ENCODE measurements at regions not wholly inside any gene's neighbourhood (a gene's known extent, or its start where the extent isn't known, plus 50 kb on each side); places are given as distances from the start of the nearest gene placed in this dataset.
"Not testable (repeated sequence)": the region's sequence is repeated elsewhere in the genome, so short reads cannot be mapped to it uniquely, and the experiment has no call there.

DNA sequence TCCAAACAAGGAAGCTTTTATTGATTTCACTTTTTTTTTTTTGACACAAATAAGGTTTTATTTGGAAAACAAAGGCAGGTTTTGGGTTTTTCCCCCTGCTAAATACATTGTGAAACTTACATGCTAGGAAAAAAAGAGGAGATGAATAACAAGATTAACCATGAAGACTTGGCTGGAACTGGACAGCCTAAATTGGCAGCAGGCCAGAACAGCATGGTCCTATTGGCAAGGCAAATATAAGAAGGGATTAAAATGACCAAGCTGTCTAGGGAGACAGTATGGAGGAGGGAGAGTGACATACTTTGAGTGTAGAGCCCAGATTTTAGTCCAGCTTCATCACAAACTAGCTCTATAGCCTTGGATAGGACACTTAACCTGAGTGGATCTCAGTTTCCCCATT, 63.9 kb upstream of the BBX start:
- no peak for DNase-seq
- POLR2A ChIA-PET = no interaction called here
- CTCF ChIA-PET = interaction anchor here (0.6 to 0.8 kb wide), 2 partner anchors 24 to 49 kb away, joined by 3 read pairs; no protein-coding TSS in a partner anchor
- Mint-ChIP-seq H3K27ac (no peak overlapping the region), H3K27me3 (peaks cover 0 to 2% of the 10 kb centered on the region in 2 donors), H3K36me3 (no peaks in the 10 kb centered on the region), H3K4me1 (no peaks in the 10 kb centered on the region), H3K4me3 (no peak overlapping the region), H3K9me3 (no peaks in the 10 kb centered on the region)
- Histone ChIP-seq H3K27me3 (replicated peaks in 1 of 2; ENCODE audit: control insufficient read depth in 2 of 2, extremely low read depth in 1 of 2, insufficient read depth in 2 of 2, low read length in 1 of 2) (peaks cover 0 to 5% of the 10 kb centered on the region in 2 experiments), H3K4me1 (ENCODE audit: control insufficient read depth in 1 of 2, extremely low read depth in 1 of 2, insufficient read depth in 2 of 2, low read length in 2 of 2) (no peaks in the 10 kb centered on the region), H3K36me3 (ENCODE audit: control insufficient read depth in 2 of 2, extremely low read depth in 1 of 2, insufficient read depth in 1 of 2, low read length in 1 of 2) (no peaks in the 10 kb centered on the region), H3K27ac (ENCODE audit: low read length) (no peak overlapping the region), H3K4me3 (ENCODE audit: control insufficient read depth in 1 of 2, extremely low read depth in 1 of 2, low read length in 1 of 2) (no peak overlapping the region), H3K9me3 (no peaks in the 10 kb centered on the region)
- no peak for ATAC-seq (replicated peaks in 1 of 4)

DNA sequence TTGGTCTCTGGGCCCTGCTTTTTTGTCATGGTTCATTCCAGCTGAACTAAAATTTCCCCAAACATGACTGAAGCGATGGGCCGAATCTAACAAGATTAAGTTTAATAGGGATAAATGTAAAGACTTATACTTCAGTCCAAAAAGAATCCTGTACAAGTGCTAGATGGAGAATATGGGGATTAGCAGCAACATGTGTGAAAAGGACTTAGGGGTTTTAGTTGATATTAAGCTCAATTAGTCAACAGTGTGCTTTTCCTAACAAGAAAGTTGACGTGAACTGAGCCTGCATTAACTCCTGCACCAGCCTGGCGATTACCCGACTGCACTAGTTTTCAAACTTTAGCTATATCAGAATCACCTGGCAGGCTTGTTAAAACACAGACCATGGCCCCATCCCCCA, 61.0 kb upstream of the BBX start:
- no peak overlapping the region for H3K27ac Mint-ChIP-seq
- H3K27ac ChIP-seq (ENCODE audit: low read length) = no peak overlapping the region
- H3K9me3 ChIP-seq = no peaks in the 10 kb centered on the region
- no peaks in the 10 kb centered on the region for H3K27me3 ChIP-seq (replicated peaks in 1 of 2; ENCODE audit: control insufficient read depth in 2 of 2, extremely low read depth in 1 of 2, insufficient read depth in 2 of 2, low read length in 1 of 2)
- no peaks in the 10 kb centered on the region for H3K36me3 Mint-ChIP-seq
- H3K4me3 Mint-ChIP-seq = no peak overlapping the region
- peaks cover 4% of the 10 kb centered on the region in 2 donors for H3K27me3 Mint-ChIP-seq
- ChIA-PET POLR2A (no interaction called here), CTCF (interaction anchor here in 1 of 2 donors (0.7 kb wide), 1 partner anchor 100 kb away, joined by 3 read pairs; no protein-coding TSS in a partner anchor)
- no peaks in the 10 kb centered on the region for H3K9me3 Mint-ChIP-seq
- no peaks in the 10 kb centered on the region for H3K4me1 Mint-ChIP-seq
- no peak overlapping the region for H3K4me3 ChIP-seq (ENCODE audit: control insufficient read depth in 1 of 2, extremely low read depth in 1 of 2, low read length in 1 of 2)
- ATAC-seq (replicated peaks in 1 of 4) (no peak), DNase-seq (no peak)
- WGBS (ENCODE audit: insufficient coverage) = no CpG with 5 or more reads among the region's 5 CpGs
- H3K4me1 ChIP-seq (ENCODE audit: control insufficient read depth in 1 of 2, extremely low read depth in 1 of 2, insufficient read depth in 2 of 2, low read length in 2 of 2) = no peaks in the 10 kb centered on the region
- H3K36me3 ChIP-seq (ENCODE audit: control insufficient read depth in 2 of 2, extremely low read depth in 1 of 2, insufficient read depth in 1 of 2, low read length in 1 of 2) = no peaks in the 10 kb centered on the region

DNA sequence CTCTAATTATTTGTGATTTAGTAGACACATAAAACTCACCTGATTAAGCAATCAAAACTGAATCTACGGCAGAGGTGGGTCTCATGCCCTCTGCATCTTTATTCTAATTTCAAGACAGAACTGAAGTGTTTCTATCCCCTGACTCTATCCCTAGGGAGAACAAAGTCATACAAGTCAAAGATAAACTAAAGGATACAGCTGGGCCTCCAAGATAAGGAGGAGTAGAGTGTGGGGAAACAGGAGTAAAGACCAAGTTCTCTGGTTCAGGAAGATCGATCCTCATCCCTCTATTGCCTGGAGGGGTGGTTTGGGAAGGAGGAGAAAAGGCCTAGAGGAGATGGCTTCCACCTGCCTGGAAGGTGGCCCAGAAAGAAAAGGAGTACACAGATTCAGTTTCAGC, 58.7 kb upstream of the BBX start:
- Histone ChIP-seq H3K27me3 (replicated peaks in 1 of 2; ENCODE audit: control insufficient read depth in 2 of 2, extremely low read depth in 1 of 2, insufficient read depth in 2 of 2, low read length in 1 of 2) (peaks cover 0 to 2% of the 10 kb centered on the region in 2 experiments), H3K9me3 (no peaks in the 10 kb centered on the region), H3K36me3 (ENCODE audit: control insufficient read depth in 2 of 2, extremely low read depth in 1 of 2, insufficient read depth in 1 of 2, low read length in 1 of 2) (no peaks in the 10 kb centered on the region), H3K27ac (ENCODE audit: low read length) (no peak overlapping the region), H3K4me1 (ENCODE audit: control insufficient read depth in 1 of 2, extremely low read depth in 1 of 2, insufficient read depth in 2 of 2, low read length in 2 of 2) (no peaks in the 10 kb centered on the region), H3K4me3 (ENCODE audit: control insufficient read depth in 1 of 2, extremely low read depth in 1 of 2, low read length in 1 of 2) (no peak overlapping the region)
- no peak for ATAC-seq (replicated peaks in 1 of 4)
- CTCF ChIA-PET = no interaction called here
- Mint-ChIP-seq H3K36me3 (no peaks in the 10 kb centered on the region), H3K27ac (no peak overlapping the region), H3K4me1 (no peaks in the 10 kb centered on the region), H3K9me3 (no peaks in the 10 kb centered on the region), H3K27me3 (peaks cover 11% of the 10 kb centered on the region in 2 donors), H3K4me3 (no peak overlapping the region)
- no CpG with 5 or more reads among the region's 2 CpGs for WGBS (ENCODE audit: insufficient coverage)
- POLR2A ChIA-PET = no interaction called here
- no peak for DNase-seq

DNA sequence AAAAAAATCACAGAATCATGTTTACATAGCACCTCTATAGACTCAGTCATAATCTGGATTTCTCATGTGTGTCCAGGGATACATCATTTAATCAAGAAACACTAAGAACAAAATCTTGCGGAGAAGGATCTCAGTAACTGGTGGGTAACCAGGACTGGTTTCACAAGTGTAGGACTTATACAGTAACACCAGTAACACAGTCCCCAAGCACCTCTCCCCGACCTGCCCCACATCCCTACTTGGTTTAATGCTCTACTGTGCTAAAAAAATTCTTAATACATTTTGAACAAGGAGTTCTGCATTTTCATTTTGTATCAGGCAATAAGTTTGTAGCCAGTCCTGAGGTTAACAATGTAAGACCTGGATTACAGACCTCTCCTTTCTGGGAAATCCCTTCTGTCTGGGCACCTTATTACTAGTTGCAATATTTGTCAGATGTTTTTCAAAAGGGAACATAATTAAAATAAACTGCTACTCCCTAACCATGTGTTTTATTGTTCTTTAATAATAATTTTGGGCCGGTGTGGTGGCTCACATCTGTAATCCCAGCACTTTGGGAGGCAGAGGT, 57.6 kb upstream of the BBX start:
- Mint-ChIP-seq H3K4me3 (no peak overlapping the region), H3K36me3 (no peaks in the 10 kb centered on the region), H3K4me1 (no peaks in the 10 kb centered on the region), H3K9me3 (no peaks in the 10 kb centered on the region), H3K27me3 (peaks cover 17% of the 10 kb centered on the region in 2 donors), H3K27ac (no peak overlapping the region)
- ATAC-seq (replicated peaks in 1 of 4) = no peak
- WGBS (ENCODE audit: insufficient coverage) = no CpG with 5 or more reads among the region's 3 CpGs
- Histone ChIP-seq H3K27ac (ENCODE audit: low read length) (no peak overlapping the region), H3K9me3 (no peaks in the 10 kb centered on the region), H3K27me3 (replicated peaks in 1 of 2; ENCODE audit: control insufficient read depth in 2 of 2, extremely low read depth in 1 of 2, insufficient read depth in 2 of 2, low read length in 1 of 2) (peaks cover 0 to 2% of the 10 kb centered on the region in 2 experiments), H3K4me3 (ENCODE audit: control insufficient read depth in 1 of 2, extremely low read depth in 1 of 2, low read length in 1 of 2) (no peak overlapping the region), H3K36me3 (ENCODE audit: control insufficient read depth in 2 of 2, extremely low read depth in 1 of 2, insufficient read depth in 1 of 2, low read length in 1 of 2) (no peaks in the 10 kb centered on the region), H3K4me1 (ENCODE audit: control insufficient read depth in 1 of 2, extremely low read depth in 1 of 2, insufficient read depth in 2 of 2, low read length in 2 of 2) (no peaks in the 10 kb centered on the region)
- ChIA-PET POLR2A (interaction anchor here in 1 of 2 donors (0.7 kb wide), 1 partner anchor 71 kb away, joined by 7 read pairs; no protein-coding TSS in a partner anchor), CTCF (no interaction called here)
- DNase-seq = no peak

DNA sequence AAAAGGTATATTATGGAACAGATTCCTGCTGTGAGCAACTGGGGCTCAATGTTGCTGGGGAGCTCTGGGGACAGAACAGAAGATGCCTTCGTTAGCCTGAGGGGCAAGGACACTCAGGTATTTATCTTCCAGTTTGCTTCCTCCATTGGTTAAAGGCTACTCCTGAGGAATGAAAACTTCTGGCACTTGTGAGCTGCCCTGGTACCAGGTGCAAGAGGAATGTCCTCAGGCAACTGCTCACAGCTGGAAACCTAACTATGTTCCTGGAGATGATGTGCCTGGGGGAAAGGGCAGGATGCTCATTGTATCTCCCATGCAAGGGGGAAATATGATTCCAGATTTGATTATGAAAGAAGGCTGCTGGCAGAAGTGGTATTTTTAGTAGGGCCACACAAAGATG, 54.0 kb upstream of the BBX start:
- H3K27me3 ChIP-seq (replicated peaks in 1 of 2; ENCODE audit: control insufficient read depth in 2 of 2, extremely low read depth in 1 of 2, insufficient read depth in 2 of 2, low read length in 1 of 2) = peaks cover 0 to 6% of the 10 kb centered on the region in 2 experiments
- no peaks in the 10 kb centered on the region for H3K36me3 Mint-ChIP-seq
- H3K9me3 Mint-ChIP-seq = peaks cover 6 to 12% (median 9%) of the 10 kb centered on the region in 3 donors
- no peaks in the 10 kb centered on the region for H3K9me3 ChIP-seq
- H3K4me1 ChIP-seq (ENCODE audit: control insufficient read depth in 1 of 2, extremely low read depth in 1 of 2, insufficient read depth in 2 of 2, low read length in 2 of 2) = no peaks in the 10 kb centered on the region
- ChIA-PET POLR2A (no interaction called here), CTCF (no interaction called here)
- ATAC-seq (replicated peaks in 1 of 4) = no peak
- no peak overlapping the region for H3K27ac ChIP-seq (ENCODE audit: low read length)
- H3K4me3 Mint-ChIP-seq = no peak overlapping the region
- H3K36me3 ChIP-seq (ENCODE audit: control insufficient read depth in 2 of 2, extremely low read depth in 1 of 2, insufficient read depth in 1 of 2, low read length in 1 of 2) = no peaks in the 10 kb centered on the region
- H3K4me3 ChIP-seq (ENCODE audit: control insufficient read depth in 1 of 2, extremely low read depth in 1 of 2, low read length in 1 of 2) = no peak overlapping the region
- H3K4me1 Mint-ChIP-seq = no peaks in the 10 kb centered on the region
- WGBS (ENCODE audit: insufficient coverage) = 71% methylated on average over 1 of the region's 1 CpG
- H3K27me3 Mint-ChIP-seq = peaks cover 29 to 30% of the 10 kb centered on the region in 2 donors
- H3K27ac Mint-ChIP-seq = no peak overlapping the region
- no peak for DNase-seq

DNA sequence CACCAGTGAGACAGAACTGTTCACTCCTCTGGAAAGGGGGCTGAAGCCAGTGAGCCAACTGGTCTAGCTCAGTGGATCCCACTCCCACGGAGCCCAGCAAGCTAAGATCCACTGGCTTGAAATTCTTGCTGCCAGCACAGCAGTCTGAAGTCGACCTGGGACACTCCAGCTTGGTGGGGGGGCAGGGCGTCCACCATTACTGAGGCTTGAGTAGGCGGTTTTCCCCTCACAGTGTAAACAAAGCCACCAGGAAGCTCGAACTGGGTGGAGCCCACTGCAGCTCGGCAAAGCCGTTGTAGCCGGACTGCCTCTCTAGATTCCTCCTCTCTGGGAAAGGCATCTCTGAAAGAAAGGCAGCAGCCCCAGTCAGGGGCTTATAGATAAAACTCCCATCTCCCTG, 52.3 kb upstream of the BBX start:
- H3K27ac ChIP-seq (ENCODE audit: low read length); H3K36me3 Mint-ChIP-seq; H3K4me1 Mint-ChIP-seq; H3K4me1 ChIP-seq (ENCODE audit: control insufficient read depth in 1 of 2, extremely low read depth in 1 of 2, insufficient read depth in 2 of 2, low read length in 2 of 2); H3K4me3 ChIP-seq (ENCODE audit: control insufficient read depth in 1 of 2, extremely low read depth in 1 of 2, low read length in 1 of 2); H3K9me3 ChIP-seq; ATAC-seq (replicated peaks in 1 of 4); H3K4me3 Mint-ChIP-seq; CTCF ChIA-PET; H3K27ac Mint-ChIP-seq; POLR2A ChIA-PET; H3K36me3 ChIP-seq (ENCODE audit: control insufficient read depth in 2 of 2, extremely low read depth in 1 of 2, insufficient read depth in 1 of 2, low read length in 1 of 2); H3K27me3 ChIP-seq (replicated peaks in 1 of 2; ENCODE audit: control insufficient read depth in 2 of 2, extremely low read depth in 1 of 2, insufficient read depth in 2 of 2, low read length in 1 of 2); DNase-seq: not testable (repeated sequence)
- peaks cover 9 to 16% (median 12%) of the 10 kb centered on the region in 3 donors for H3K9me3 Mint-ChIP-seq
- WGBS (ENCODE audit: insufficient coverage) = 83% methylated on average over 7 of the region's 8 CpGs
- peaks cover 26 to 33% of the 10 kb centered on the region in 2 donors for H3K27me3 Mint-ChIP-seq
